Effector memory CD4-positive, alpha-beta T cell (primary cell): ENCODE measurements at regions not wholly inside any gene's neighbourhood (a gene's known extent, or its start where the extent isn't known, plus 50 kb on each side); places are given as distances from the start of the nearest gene placed in this dataset.

Experiments used
- DNase-seq, 3 donors: peaks; one replicate each; pipeline ENCODE4 v3.0.0-alpha.2; 2020
- H3K27ac ChIP-seq: 2 replicates; pipeline ENCODE4 v1.7.0; 2013; ENCODE audit warnings: mild to moderate bottlenecking, low read length, moderate library complexity; ENCODE audit not compliant: insufficient read depth, poor library complexity, severe bottlenecking
- H3K27me3 ChIP-seq: replicated peaks from 2 replicates; pipeline ENCODE4 v1.7.0; 2013; ENCODE audit warnings: mild to moderate bottlenecking, low read length; ENCODE audit not compliant: insufficient read depth, control insufficient read depth, poor library complexity, severe bottlenecking
- H3K36me3 ChIP-seq: 2 replicates; pipeline ENCODE4 v1.7.0; 2013; ENCODE audit warnings: mild to moderate bottlenecking, low read length, moderate library complexity; ENCODE audit not compliant: control insufficient read depth, insufficient read depth
- H3K4me1 ChIP-seq: 2 replicates; pipeline ENCODE4 v1.7.0; 2013; ENCODE audit warnings: low read length, mild to moderate bottlenecking; ENCODE audit not compliant: control insufficient read depth, insufficient read depth, poor library complexity, severe bottlenecking
- H3K4me3 ChIP-seq: 2 replicates; pipeline ENCODE4 v1.7.0; 2013; ENCODE audit warnings: low read length, low read depth, mild to moderate bottlenecking; ENCODE audit not compliant: insufficient read depth, poor library complexity, severe bottlenecking
- H3K9me3 ChIP-seq: 2 replicates; pipeline ENCODE4 v1.7.0; 2013; ENCODE audit warnings: mild to moderate bottlenecking, low read length, moderate library complexity; ENCODE audit not compliant: control insufficient read depth

GRCh38 chr2:83596592-83597282, 862.3 kb downstream of the SUCLG1 start:
- DNase-seq: no peak

GRCh38 chr2:83595926-83596325, 863.2 kb downstream of the SUCLG1 start:
- no peaks in the 10 kb centered on the region for H3K4me1 ChIP-seq
- no peak for DNase-seq
- no peaks in the 10 kb centered on the region for H3K36me3 ChIP-seq
- no peak overlapping the region for H3K4me3 ChIP-seq
- H3K27me3 ChIP-seq: no peaks in the 10 kb centered on the region
- no peak overlapping the region for H3K27ac ChIP-seq
- H3K9me3 ChIP-seq: no peaks in the 10 kb centered on the region

More at GRCh38 chr2:83596592-83597282, 862.3 kb downstream of the SUCLG1 start:
- no peaks in the 10 kb centered on the region for H3K27me3 ChIP-seq
- no peaks in the 10 kb centered on the region for H3K9me3 ChIP-seq
- no peaks in the 10 kb centered on the region for H3K4me1 ChIP-seq
- no peak overlapping the region for H3K27ac ChIP-seq
- no peak overlapping the region for H3K4me3 ChIP-seq
- no peaks in the 10 kb centered on the region for H3K36me3 ChIP-seq

GRCh38 chr2:83595121-83595690, 863.9 kb downstream of the SUCLG1 start:
- Histone ChIP-seq H3K9me3 (no peaks in the 10 kb centered on the region), H3K4me3 (no peak overlapping the region), H3K36me3 (no peaks in the 10 kb centered on the region), H3K4me1 (no peaks in the 10 kb centered on the region), H3K27me3 (no peaks in the 10 kb centered on the region), H3K27ac (no peak overlapping the region)
- DNase-seq: no peak

DNA sequence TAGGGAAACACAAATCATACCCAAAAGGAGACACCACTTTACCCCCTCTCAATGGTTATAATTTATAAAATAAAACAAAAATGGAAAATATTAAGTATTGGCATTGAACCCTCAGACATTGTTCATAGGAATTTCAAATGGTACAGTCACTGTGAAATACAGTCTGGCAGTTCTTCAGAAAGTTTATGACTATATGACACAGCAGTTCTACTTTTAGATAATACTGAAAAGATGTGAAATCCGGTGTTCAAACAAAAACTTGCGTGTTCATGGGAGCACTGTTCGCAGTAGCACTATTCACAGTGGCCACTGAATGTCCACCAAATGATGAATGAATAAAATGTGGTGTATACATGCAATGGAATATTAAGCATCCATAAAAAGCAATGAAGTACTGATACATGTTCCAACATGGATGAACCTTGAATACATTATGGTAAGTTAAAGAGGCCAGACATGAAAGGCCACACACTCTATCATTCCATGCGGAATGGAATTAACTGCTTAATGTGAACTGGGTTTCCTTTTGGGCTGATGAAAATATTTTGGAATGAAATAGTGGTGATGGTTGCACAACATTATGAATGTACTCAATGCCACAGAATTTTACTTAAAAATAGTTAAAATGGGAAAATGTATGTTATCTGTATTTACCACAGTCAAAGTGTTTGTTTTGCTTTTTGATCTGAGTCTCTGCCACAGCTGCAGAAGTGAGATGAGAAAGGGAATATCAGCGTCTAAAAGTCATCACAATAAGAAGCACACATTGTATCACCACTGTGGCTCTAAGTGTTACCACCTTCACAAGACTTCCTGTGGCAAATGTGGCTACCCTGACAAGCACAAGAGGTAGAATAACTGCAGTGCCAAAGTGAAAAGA, 864.6 kb downstream of the SUCLG1 start:
- no peaks in the 10 kb centered on the region for H3K27me3 ChIP-seq
- no peaks in the 10 kb centered on the region for H3K9me3 ChIP-seq
- no peaks in the 10 kb centered on the region for H3K4me1 ChIP-seq
- no peak overlapping the region for H3K27ac ChIP-seq
- no peaks in the 10 kb centered on the region for H3K36me3 ChIP-seq
- no peak for DNase-seq
- H3K4me3 ChIP-seq: no peak overlapping the region

DNA sequence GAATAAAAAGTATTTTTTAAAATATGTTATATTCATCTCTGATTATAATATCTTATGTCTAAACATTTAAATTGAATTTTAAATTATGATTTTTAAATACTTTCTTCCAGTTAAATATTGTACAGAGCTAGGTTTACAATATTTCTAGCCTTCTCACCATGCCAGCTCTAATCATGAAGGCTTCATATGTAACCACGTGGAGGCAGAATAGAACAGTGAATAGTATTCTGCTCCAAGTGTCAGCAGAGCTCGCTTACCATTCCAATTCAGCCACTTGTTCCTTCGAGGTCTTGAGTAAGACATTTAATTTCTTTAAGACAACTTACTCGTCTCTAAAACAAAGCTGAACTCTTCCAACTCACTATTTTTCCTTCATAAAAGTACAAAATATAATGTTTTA, 871.8 kb downstream of the SUCLG1 start:
- no peak for DNase-seq
- Histone ChIP-seq H3K36me3 (no peaks in the 10 kb centered on the region), H3K27me3 (no peaks in the 10 kb centered on the region), H3K4me1 (no peaks in the 10 kb centered on the region), H3K4me3 (no peak overlapping the region), H3K9me3 (no peaks in the 10 kb centered on the region), H3K27ac (no peak overlapping the region)

DNA sequence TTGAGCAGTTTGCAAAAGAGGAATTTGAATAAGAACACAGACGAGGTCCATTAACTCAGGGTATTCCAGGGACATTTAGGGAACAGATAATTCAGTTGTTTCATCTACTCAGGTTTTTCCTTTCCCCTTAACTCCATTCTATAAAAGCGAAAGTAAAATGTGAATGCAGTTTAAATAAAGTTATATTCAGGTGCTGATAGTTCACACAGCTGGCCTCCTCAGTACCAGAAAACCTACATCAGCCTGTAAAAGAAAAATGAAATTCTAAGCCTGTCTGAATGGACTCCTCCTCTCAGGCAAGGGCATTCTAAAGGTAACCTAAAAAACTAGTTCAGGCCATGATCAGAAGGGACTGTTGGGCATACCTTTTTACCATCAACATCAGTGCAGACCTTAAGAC, 873.8 kb downstream of the SUCLG1 start:
- no peaks in the 10 kb centered on the region for H3K27me3 ChIP-seq
- H3K4me3 ChIP-seq: no peak overlapping the region
- no peak overlapping the region for H3K27ac ChIP-seq
- H3K4me1 ChIP-seq: no peaks in the 10 kb centered on the region
- no peak for DNase-seq
- H3K9me3 ChIP-seq: no peaks in the 10 kb centered on the region
- H3K36me3 ChIP-seq: no peaks in the 10 kb centered on the region

GRCh38 chr2:83584672-83585071, 874.4 kb downstream of the SUCLG1 start:
- H3K4me1 ChIP-seq: no peaks in the 10 kb centered on the region
- no peak overlapping the region for H3K27ac ChIP-seq
- DNase-seq: no peak
- H3K9me3 ChIP-seq: no peaks in the 10 kb centered on the region
- no peaks in the 10 kb centered on the region for H3K36me3 ChIP-seq
- no peak overlapping the region for H3K4me3 ChIP-seq
- no peaks in the 10 kb centered on the region for H3K27me3 ChIP-seq

- Histone ChIP-seq H3K4me3 (no peak overlapping the region), H3K36me3 (no peaks in the 10 kb centered on the region), H3K27ac (no peak overlapping the region), H3K9me3 (no peaks in the 10 kb centered on the region), H3K27me3 (no peaks in the 10 kb centered on the region), H3K4me1 (no peaks in the 10 kb centered on the region)
- no peak for DNase-seq
Measured at GRCh38 chr2:83582589-83582988, 876.5 kb downstream of the SUCLG1 start.

GRCh38 chr2:83579507-83579906, 879.6 kb downstream of the SUCLG1 start:
- Histone ChIP-seq H3K9me3 (no peaks in the 10 kb centered on the region), H3K4me1 (no peaks in the 10 kb centered on the region), H3K4me3 (no peak overlapping the region), H3K27me3 (no peaks in the 10 kb centered on the region), H3K27ac (no peak overlapping the region), H3K36me3 (no peaks in the 10 kb centered on the region)
- DNase-seq: no peak

GRCh38 chr2:83578405-83578804, 880.7 kb downstream of the SUCLG1 start:
- Histone ChIP-seq H3K36me3 (no peaks in the 10 kb centered on the region), H3K9me3 (no peaks in the 10 kb centered on the region), H3K4me1 (no peaks in the 10 kb centered on the region), H3K4me3 (no peak overlapping the region), H3K27me3 (no peaks in the 10 kb centered on the region), H3K27ac (no peak overlapping the region)
- no peak for DNase-seq
